HG03457 (cell line): ENCODE measurements at regions not wholly inside any gene's neighbourhood (a gene's known extent, or its start where the extent isn't known, plus 50 kb on each side); places are given as distances from the start of the nearest gene placed in this dataset.

ENCODE experiments used
- ATAC-seq: cut with Tn5 transposase; IDR thresholded peaks from one replicate; pipeline ENCODE4 v1.9.1; 2021; ENCODE audit warnings: moderate number of reproducible peaks; ENCODE audit not compliant: unreplicated experiment

DNA sequence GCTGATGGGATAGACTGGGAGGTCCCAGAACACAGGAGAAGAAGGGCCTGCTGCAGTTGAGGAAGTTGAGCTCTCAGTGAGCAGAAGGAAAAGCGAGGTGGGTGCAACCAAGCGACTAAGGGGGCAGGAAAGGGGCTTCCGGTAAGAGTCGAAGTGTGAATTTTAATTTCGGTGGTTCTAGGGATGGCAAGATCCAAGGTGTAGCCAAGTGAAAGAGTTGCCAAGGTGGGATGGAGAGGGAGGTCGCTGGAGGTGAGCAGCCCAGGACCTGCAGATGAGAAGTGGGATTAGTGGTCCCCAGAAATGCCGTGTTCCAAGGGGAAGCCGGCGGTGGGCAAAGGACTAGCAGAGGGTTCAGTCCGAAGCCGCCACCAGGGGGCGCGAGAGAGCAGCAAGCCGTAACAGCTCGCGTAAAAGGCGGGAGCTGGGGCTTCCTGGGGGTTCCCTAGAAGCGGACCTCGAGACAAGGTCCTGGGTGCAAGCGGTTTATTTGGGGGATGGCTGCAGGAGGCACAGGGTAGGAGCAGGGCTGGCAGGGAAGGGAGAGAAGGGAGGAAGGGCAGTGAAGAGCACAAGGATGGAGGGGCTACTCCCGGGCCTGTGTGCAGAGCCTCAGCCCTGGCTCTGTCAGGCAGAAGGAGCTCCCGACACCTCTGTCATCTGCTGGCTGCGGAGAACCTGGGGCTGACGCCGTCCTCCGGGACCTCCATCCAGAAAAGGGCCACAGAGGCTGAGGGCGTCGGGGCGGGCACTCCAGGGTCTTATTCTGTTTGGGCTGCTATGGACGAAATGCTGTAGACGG is 103.6 kb downstream of the PAX1 start:
- no peak for ATAC-seq

DNA sequence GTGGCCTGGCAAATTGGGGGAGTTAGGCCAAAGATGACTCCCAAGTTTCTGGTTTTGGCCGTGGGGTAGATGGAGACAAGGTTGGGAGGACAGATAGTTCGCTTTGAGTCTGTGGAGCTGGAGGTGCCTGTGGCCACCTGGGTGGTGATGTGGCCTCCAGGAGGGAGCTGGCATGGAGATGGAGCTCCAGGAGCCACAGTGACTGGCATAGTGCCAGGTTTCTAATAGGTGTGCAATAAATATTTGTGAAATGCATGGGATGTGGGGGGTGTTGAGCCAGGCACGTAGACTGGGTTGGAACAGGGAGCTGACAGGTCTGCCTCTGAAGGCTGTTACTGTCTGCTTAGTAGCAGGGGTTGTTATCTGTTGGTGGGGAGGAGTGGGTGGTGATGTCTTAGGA is 102.7 kb downstream of the PAX1 start:
- no peak for ATAC-seq

DNA sequence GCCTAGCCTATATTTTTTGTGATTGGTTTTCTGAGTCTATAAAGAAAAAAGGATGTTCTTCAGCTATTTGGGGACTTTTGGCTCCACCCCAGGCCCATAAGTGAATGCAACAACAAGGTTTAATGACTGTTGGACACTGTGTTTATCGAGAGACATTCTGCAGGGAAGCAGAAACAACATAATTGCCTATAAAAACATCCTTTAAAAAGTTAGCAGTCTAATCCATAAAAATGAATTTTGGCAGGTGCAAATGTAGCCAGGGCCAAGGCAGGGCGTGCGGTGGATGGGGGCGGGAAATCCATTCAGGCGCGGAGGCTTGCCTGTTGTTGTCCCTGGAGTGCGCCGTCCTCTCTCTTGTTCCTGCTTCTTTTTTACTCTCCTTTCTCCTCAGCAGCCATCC is 99.3 kb downstream of the PAX1 start:
- no peak for ATAC-seq

DNA sequence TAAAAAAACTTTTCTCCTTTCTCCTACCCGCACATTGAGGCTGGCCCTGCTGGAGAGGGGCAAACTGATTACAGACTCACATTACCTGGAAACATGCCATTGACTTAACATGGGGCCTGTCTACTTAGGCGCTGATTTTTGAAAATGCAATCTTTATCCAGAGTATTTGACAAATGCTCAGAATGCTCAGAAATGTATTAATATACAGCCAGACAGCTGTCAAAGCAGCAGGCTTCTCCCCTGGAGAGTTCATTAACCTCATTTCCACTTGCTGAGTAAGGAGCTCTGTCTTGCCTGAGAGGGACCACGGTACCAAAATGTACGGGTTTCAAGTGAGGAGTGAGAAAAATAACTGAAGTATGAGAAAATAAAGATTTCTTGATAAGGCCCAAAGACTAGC is 95.7 kb downstream of the PAX1 start:
- no peak for ATAC-seq

DNA sequence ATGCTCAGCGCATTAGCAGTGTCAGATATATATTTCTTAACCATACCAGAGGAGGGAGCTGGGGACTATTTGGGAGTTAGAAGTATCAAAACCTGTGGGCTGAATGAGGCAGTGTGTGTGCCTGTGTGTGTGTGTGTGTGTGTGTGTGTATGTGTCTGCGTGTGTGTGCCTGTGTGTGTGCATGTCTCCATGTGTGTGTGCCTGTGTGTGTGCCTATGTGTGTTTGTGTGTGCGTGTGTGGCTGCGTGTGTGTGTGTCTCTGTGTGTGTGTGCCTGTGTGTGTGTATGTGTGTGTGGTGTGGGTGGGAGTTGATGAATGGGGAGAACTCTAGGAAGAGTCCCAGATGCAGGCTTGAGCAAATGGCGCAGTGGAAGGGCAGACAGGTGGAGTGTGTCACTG is 92.9 kb downstream of the PAX1 start:
- no peak for ATAC-seq

DNA sequence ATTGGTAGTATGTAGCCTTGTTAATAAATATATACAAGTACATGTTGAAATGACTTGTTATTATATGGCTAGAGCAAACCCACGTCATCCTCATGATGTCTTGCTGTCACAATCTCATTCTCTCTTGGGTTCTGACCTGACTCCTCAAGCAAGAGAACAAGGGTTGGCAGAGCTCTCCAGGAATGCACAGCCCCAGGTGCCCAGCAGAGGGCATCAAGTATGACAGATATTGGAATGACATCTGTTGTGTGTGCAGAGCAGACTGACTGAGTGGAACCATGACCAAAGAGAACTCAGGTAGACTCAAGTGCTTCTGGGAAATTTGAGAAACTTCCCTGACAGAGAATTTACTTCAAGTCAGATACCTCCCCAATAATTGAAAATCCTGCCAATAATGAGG is 90.6 kb downstream of the PAX1 start:
- ATAC-seq = no peak

DNA sequence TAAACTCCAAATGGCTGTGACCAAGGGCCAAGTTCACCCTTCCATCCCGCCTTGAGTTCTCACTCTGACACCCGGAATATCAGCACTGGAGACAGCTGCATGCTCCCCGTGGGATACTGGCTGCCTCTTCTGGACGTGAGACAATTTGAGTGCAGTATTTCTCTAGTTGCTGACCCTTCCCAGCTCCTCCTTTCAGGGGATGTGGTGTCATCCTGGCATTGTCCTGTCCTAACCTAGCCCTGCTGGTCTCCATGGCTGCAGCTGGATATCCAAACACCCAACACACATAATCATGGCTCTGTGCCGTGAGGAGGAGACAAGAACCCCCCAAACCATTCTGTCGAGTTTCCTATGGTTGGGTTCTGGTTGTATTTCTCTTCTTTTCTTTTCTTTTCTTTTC is 82.6 kb downstream of the PAX1 start:
- no peak for ATAC-seq

DNA sequence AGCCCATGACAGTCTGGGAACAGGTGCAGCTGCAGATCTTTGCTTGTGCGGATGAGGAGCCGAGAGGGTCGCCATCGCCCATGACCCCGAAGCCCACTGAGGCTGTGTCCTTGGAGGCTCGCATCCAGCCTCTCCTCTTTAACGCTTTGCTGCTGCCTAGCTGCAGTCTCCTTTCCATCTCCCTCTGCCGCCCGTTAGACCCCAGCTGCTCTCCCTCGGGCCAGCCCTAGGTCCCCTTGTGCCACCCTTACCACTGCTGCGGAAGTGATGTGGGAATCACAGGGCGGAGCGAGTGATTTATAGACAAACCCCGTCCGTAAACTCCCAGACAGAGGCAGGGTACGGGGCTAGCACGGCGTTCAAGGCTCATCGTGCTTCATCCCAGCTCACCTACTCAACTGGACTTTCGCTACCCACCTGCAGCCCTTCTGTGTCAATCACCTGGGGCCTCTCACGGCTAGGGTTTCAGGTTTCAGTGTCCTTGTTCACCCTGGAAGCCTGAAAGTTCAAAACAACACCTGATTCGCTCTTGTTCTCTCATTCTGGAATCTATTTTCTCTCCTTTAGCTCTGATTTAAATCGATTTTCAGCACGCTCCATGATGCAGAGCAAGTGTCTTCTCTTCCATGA is 76.1 kb downstream of the PAX1 start:
- no peak for ATAC-seq

DNA sequence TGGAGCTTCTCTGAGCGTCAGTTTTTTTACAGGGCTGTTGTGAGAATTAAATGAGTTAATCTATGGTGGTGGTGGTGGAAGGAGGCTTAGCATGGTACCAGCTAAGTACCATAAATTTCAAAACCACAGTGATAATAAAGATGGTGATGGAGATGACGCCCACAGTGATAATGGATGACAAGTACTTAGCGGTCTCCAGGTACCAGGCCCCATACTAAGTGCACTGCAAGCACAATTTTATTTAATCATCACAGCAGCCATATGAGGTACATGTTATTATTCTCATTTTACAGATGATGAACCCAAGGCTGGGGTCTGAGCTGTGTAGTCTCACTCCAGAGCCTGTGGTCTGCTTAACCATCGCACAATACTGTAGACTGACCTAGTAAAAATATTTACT is 75.1 kb downstream of the PAX1 start:
- ATAC-seq = no peak
